Non-pigmented ciliary epithelial cell (primary cell): ENCODE measurements at regions not wholly inside any gene's neighbourhood (a gene's known extent, or its start where the extent isn't known, plus 50 kb on each side); places are given as distances from the start of the nearest gene placed in this dataset.

Experiments used
- DNase-seq: peaks from one replicate; pipeline ENCODE4 v3.0.0-alpha.2; 2010; ENCODE audit warnings: low read depth

DNA sequence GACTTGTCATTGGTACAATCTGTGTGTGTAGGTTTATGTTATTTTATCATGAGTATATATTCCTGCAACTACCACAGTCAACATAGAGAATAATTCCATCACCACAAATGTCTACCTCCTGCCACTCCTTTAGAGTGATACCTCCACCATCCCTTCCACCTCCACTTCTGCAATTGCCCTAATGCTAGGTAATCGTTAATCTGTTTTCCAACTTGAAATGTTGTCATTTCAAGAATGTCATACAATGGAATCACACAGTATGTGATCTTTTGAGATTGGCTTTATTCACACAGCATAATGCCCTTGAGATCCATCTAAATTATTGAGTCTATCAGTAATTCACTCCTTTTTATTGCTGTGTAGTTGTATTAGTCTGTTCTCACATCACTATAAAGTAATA, 414.8 kb upstream of the C16orf82 start:
- no peak for DNase-seq

DNA sequence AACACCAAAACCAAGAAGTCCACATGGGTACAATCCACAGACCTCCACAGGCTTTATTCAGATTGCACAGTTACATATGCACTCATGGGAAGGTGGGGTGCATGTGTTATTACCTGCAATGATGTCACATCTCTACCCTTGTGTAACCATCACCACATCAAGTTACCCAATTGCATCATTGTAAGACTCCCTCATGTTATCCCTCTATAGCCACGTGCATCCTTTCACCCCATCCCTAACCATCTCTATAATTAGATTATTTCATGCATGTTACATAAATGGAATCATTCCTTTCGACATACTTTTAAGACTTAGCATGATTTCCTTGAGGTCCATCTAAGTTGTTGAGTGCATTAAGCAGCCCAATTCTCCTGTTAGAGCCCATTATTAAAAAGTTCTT, 408.2 kb upstream of the C16orf82 start:
- DNase-seq, result no peak

DNA sequence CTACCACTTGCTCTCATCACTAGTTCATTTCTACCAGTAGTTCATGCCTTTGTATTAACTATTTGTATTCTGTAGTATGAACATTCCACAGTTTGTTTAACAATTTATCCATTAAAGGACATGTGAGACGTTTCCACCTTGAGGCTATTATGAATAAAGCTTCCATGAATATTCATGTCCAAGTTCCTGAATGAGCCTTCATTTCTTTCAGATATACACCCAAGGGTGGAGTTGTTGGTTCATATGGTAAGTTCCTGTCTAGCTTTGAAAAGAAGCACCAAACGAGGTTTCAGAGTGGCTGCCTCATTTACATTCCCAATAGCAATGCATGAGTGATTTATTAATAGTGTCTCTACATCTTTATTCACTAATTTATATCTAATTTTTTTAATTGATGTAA, 407.8 kb upstream of the C16orf82 start:
- no peak for DNase-seq

DNA sequence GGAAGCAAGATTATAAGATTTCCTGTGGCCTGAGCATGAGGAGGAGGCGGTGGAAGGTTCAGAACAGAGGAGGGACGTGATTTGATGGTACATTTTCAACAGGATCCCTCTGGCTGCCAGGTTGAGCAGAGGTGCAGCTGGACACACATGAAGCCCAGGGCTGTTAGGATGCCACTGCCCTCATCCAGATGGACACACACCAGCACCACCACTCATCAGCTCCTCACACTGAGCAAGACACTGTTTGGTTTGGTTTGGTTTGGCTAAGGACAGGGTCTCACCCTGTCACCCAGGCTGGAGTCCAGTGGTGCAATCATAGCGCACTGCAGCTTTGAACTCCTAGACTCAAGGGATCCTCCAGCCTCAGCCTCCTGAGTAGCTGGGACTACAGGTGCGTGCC, 402.6 kb upstream of the C16orf82 start:
- DNase-seq, result no peak

DNA sequence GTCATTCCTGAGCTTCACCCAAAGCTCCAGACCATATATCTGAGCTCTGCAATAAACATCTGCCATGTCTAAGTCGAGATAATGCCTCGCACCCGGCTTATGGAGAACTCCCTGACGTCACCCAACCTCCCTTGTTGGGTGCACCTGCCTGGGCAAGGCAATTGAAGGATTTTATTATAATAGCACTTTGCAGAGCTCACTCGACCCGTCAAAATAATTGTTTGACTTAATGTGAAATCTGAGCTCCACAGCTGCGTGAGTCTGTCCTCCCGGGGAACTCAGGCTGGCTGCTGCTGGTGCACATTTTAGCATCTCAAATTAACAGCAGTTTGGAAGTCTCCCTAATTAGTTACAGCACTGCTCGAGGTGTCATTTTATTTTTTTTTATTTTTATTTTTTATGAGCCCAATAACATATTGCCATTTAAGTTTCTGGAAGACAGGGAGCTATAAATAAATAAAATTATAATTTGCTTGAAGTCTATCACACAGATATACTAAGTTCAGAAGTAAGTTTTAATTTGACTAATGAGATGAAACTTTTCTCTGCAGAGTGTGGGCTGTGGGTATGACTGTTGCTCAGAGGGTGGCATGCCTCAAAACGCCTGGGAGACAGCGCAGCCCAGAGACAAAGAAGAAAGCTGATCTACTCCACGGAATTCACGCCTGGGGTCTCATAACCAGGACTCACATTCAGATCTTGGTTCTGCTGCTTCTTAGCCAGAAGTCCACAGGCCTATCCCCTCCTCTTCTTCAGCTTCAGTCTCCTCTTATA, 401.4 kb upstream of the C16orf82 start:
- no peak for DNase-seq

DNA sequence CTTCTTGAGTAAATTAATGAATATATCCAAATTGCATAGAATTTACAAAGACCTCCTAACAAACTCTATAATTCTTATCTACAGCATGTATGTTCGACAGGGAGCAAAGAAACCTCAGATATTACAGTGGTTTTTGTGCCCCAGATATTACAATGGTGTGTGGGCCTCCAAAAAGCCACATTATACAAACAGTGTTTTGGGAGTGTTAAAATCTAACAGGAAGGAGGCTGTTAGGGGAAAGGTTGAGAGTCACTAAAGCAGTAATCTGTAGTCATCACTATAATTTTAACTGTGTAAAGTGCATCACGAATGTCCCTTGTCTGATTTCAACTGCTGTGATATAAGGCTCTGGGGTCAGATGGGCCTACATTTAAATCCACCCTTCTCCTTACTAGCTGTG, 400.2 kb upstream of the C16orf82 start:
- DNase-seq, result no peak

DNA sequence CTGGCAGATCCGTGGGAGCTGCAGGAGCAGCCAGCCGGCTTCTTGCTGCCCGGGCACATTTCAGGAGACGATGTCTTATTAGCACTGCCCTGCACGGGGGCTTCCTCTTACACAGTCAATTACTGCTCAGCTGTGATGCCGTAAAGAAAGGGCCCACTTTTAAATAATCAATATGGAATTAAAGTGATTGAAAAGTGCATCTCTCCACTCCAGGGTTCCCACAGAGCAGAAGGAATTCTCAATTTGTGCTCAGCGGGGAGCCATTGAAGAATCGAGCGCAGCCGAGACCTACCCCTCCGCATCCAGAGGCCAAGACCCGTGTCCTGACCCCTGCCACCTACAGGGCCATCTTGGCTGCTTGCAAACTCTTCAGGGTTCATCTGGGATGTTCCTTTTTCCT, 399.4 kb upstream of the C16orf82 start:
- no peak for DNase-seq

DNA sequence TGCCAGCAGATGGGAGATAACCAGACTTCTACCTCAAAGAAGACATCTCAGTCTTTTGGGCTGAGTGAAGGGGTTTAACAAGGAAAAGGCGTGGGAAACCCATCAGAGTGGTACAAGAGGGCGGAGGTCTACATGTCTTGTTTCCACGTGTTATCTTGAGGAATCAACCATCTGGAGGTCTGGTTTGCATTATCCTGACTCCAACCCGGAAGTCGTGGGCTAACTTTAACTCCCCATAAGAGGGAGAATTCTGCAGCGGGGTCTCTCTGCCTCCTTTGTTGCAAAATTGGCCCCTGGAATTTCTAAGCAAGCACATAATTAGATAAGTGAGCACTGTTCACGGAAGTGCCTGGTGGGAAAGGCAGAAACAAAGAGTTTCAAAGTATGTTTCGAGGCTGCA, 398.7 kb upstream of the C16orf82 start:
- no peak for DNase-seq

DNA sequence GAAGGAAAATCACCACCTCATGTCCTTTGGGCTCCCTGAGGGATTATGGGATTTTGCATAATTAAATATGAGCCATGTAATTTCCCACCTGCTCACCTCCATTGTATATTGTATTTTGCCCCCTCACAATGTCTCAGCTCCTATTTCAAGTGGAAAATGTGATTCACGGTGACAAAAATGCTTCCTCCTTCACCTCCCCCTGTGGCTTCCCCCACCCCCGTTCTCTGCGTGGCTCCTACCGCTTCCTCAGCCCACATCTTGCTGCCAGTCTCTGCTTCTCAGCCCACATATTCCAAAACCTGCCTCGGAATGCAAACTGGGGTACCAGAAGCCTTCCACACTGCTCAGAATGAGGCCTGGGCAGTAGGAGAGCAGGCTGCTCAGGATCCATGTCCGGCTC, 394.5 kb upstream of the C16orf82 start:
- no peak for DNase-seq

DNA sequence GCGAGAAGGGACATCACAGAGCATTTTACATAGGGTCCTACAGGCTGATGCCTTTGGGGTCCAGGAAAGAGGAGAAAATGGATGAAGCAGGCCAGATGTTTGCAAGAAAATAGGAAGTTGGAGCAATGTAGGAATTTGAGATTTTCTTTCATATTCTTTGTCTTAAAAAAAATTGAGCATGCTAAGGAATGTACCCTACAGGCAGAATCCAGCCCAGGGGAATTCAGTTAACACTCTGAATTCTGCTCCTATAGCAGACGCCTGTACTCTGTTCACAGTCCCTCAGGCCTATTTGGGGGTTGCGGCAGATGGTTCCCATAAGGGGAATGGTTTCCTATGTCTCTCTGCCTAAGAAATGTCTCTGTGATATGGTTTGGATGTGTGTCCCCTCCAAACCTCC, 393.7 kb upstream of the C16orf82 start:
- DNase-seq, result no peak

DNA sequence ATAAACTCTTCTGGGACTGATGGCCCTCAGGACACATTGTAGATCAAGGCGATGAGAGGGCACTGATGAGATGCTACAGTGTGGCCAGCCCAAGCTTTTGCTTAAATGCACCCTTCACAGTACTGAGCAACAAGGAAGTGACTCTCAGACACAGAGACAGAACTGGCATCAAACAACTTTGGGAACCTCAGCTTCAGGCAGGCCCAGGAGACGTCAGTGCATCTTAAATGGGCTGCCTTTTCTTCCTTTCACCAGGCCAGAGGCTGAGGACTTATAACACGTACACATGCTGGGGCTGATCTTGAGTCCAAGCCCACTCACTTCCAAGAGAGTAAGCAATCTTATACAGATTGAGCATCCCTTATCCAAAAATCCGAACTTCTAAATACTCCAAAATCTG, 386.1 kb upstream of the C16orf82 start:
- DNase-seq, result no peak

DNA sequence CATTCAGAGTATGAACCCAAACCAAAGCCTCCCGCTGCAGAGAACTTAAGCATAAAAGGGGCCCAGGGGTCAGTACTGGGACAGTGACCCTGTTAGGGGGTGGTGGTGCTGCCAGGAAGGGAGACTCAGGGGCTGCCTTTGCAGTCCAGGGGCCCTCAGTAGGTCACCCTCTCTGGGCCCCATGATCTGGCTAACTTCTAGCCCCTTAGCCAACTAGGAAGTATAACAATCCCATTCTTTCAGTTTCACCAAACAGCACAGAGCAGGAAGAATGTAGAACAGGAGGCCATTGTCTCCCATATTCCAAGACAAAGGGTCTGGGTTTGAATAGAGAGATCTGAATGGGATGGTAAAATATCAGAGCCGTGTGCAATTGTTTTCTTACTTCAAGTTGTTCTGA, 378.6 kb upstream of the C16orf82 start:
- no peak for DNase-seq

DNA sequence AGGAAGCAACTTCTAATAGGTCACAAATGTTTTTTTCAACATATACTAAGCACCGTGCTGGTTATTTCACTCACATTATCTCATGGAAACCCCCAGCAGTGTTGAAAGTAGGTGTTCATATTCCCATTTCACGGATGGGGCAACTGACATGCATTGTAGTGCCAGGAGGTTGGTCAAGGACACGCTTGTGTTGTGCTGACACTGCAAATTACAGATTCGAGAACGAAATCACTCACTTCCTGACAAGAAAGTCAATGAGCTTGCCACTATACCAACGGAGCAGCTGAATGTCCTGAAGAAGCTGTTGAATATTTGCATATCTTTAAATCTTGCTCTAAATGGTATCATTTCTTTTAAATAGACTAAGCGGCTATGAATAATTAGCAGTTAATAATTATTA, 378.0 kb upstream of the C16orf82 start:
- no peak for DNase-seq

DNA sequence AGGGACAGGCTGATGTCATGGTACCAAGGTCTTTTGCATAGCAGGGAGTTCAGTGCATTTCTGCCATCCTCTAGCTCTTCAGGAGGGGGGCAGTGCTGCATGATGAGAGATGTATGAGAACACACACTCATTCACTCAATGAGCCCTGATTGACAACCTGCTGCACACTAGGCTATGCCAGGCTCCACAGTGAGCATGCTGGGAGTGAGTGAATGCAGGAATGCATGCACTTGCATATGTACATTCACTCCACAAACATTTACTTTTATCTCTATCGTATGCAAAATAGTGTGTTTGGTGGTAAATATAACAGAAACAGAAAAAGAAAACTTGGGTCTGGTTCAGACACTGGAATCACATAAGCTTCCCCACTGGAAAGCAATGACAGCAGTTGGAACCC, 374.1 kb upstream of the C16orf82 start:
- no peak for DNase-seq

DNA sequence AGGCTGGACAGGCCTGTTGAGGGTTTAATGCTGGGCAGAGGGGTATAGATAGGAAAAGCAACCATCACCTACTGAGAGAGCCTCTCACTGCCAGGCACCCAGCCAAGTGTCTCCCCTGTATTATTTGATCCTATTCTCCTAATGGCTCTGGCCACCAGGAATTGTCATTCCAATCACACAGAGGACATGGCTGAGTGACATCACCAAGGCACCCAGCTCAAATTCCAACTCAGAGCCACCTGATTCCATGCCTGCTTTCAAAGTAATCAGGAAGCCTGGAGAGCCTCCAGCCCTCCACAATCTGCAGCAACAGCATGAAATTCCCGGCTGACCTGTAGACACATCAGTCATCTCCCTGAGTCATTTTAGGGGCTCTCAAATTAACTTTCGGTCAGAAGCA, 368.9 kb upstream of the C16orf82 start:
- no peak for DNase-seq

DNA sequence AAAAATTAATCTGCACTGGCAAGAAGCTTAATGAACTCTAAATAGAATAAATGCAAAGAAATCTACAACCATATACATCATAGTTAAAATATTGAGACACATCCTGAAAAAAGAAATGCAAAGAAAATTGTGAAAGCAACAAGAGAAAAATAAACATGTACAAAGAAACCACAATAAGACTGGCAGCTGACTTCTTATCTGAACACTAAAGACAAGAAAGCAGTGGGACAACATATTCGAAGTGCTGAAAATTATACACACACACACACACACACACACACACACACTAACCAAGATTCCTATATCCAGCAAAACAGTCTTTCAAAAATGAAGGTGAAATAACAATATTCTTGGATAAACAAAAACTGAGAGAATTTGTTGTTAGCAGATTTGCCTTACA, 366.5 kb upstream of the C16orf82 start:
- DNase-seq, result no peak

DNA sequence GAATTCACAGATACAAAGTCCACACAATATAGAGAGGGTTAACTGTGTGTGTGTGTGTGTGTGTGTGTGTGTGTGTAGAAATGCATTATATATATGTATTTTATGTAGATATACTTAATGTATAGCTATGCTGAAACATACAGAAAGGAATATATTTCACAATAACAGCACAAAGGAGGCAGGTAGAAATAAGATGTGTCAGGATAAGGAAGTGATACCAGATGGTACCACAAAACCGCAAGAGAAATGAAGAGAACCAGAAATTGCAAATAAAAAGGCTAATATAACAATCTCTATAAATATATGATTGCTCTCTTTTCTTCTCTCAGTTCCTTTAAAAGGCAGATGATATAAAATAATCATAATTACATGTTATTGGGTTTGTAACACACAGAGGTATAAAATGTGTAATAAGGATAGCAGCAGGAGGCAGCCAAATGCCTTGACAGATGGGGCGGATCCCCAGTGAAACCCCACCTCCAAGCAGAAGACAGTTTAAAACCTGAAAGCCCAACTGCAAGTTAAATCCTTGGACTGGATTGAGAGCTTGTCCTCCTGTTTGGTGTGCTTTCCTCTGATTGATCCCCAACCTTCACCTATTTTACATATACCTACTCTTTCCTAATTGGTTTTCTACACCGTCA, 365.4 kb upstream of the C16orf82 start:
- DNase-seq, result no peak

DNA sequence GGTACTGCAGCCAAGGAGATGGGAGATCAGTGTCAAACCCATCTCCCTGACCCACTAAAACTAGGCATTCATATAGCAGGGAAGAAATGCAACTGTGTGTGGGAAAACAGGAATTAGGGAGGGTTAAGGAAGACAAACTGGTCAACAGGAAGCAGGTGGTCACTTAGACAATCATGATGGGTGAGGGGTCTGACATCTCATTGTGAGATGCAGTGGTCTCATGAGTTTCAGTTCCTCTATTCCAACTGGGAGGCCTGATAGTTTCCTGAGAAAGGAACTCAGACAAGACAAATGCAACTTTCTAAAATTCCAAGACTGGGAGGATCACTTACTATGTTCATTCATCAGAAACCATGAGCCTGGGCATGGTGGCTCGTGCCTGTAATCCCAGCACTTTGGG, 361.4 kb upstream of the C16orf82 start:
- DNase-seq, result no peak

DNA sequence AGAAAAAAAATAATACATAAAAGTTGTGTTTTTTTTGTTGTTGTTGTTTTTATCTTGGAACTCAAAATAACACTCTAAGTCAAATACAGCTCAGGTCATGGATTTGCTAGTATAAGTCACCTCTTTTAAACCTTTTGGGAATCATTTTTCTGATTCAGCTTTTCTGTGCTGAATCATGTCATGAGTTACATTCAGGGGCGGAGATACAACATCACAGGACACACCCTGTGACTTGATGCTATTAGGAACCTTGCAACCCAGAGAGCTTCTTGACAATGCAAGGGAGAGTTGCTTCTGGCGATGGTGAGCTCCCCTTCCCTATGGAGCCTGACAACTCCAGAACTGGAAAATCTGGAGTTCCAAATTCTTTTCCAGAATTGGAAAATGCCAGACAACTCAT, 358.3 kb upstream of the C16orf82 start:
- no peak for DNase-seq

DNA sequence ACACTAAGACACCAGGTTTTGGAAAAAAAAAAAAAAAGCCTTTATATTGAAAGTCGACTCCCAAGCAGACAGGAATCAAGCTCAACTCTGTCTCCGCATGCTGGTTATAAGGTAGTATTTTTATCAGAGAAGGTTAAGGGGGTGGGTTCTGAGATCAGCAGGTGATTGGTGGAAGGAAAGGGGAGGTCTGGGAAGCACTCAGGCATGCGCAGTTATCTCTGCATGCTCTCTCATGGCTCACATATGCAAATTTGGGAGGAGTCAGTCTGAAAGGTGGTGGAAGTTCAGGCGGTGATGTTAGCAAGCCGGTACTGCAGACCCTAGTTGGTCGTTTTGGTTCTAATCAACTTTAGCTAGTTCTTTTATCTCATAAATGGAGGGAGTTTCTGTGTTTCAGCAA, 357.6 kb upstream of the C16orf82 start:
- no peak for DNase-seq

DNA sequence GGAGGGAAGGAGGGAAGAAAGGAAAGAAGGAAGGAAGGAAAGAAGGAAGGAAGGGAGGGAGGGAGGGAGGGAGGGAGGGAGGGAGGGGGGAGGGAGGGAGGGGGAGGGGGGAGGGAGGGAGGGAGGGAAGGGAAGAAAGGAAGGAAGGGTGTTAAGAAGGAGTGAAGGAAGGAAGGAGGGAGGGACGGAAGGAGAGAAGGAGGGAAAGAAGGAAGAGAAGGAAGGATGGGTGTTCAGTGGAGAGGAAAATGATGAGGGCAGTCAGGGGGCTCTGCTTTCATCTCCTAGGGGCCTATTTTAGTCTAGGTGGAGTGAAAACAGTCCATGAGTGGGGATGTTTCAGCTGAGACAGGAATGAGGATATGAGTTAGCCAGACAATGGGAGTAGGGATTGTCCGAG, 357.0 kb upstream of the C16orf82 start:
- DNase-seq, result no peak

DNA sequence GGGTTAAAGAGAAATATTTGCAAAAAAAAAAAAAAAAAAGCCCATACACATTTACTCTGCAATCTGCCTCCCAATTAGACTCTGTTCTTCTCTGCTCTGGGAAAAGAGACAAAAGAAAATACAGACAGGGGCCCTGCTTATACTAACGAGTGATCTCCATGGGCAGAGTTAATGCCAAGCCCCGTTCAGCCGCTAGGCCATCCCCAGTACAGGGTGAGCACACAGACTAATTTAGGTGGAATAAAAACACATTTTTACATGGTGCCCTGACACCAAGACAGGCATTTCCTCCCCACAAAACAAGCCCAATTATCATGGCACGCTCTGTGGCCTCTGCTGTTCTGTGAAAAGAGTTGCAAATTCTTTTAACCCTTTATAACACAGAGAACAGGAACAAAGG, 356.3 kb upstream of the C16orf82 start:
- DNase-seq, result no peak

DNA sequence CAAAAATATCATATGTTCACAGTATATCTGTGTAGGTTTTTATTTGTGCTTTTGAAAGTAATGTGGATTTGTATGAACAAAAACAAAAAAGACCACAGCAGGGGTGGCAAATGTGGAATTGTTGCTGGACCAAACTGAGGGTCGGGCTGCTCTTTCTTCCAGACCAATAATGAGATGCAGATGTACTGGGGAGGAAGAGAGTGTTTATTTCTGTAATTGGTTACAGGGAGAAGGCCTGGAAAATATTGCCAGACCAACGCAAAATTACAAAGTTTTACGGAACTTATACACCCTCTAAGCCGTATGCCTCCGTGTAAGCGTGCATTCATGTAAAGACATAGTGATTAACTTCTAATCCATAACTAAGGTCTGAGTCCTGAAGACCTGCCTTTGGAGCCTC, 353.9 kb upstream of the C16orf82 start:
- no peak for DNase-seq

DNA sequence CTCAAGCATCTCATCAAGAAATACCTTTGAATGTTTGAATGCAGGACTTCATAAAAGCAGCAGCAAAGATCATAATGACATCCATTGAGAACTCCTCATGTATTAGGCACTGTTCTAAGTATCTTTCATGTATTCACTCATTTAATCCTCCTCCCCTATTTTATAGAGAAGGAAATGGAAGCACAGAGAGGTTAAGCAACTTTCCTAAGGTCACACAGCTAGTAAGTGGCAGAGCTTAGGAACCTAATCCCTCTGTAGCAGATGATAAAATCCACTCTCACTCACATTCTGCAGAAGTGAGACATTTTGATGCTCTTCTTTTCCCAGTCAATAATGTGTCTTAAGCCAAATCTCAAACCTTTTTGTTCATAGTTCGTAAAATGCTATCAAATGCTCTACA, 350.8 kb upstream of the C16orf82 start:
- no peak for DNase-seq
